ENCODE measurements at regions not wholly inside any gene's neighbourhood (a gene's known extent, or its start where the extent isn't known, plus 50 kb on each side); places are given as distances from the start of the nearest gene placed in this dataset.

- TF ChIP-seq CTCF (IDR thresholded peaks at IDR 0.05) (no peak), POLR2A (IDR thresholded peaks at IDR 0.05) (no peak), EP300 (IDR thresholded peaks at IDR 0.05; ENCODE audit: low read depth) (no peak), POLR2AphosphoS5 (IDR thresholded peaks at IDR 0.05) (no peak)
Measured at GRCh38 chr5:125897089-125897488, 526.1 kb upstream of the GRAMD2B start.
